OCI-LY7 (cell line): ENCODE measurements at regions not wholly inside any gene's neighbourhood (a gene's known extent, or its start where the extent isn't known, plus 50 kb on each side); places are given as distances from the start of the nearest gene placed in this dataset.

Experiments
- BruUV-seq: library from RNA; stranded (reverse); fragments of 400-500 nt; replicated peaks from 2 replicates; lab custom pipeline; 2021; lab: Mats Ljungman, UMichigan
- CTCF ChIA-PET: fragments of 300-600 bp; sonication (Branson Sonifier 250); formaldehyde crosslinking; loops from one replicate; lab custom pipeline; 2022; ENCODE audit warnings: antibody characterized with exemption; ENCODE audit not compliant: unreplicated experiment; lab: Charles Lee
- POLR2A ChIA-PET: fragments of 300-600 bp; sonication (Branson Sonifier 250); formaldehyde crosslinking; loops from one replicate; lab custom pipeline; 2022; ENCODE audit warnings: antibody characterized with exemption; lab: Charles Lee
- DNase-seq: peaks from one replicate; pipeline ENCODE4 v3.0.0-alpha.2; 2015; ENCODE audit warnings: low spot score
- H2AFZ ChIP-seq: fragments of 200-600 bp; sonication (generic), shearing (Covaris generic); 2 replicates; pipeline ENCODE4 v1.6.1; 2014; ENCODE audit warnings: mild to moderate bottlenecking, antibody characterized with exemption, low read length, moderate library complexity
- H3K27ac ChIP-seq: fragments of 200-600 bp; sonication (generic); 2 replicates; pipeline ENCODE4 v1.5.1; 2014; ENCODE audit warnings: mixed run types, low read depth, mild to moderate bottlenecking, moderate library complexity, low read length, inconsistent platforms; ENCODE audit not compliant: poor library complexity, severe bottlenecking
- H3K36me3 ChIP-seq: fragments of 200-600 bp; sonication (generic); 2 replicates; pipeline ENCODE4 v1.6.1; 2014; ENCODE audit warnings: mild to moderate bottlenecking, antibody characterized with exemption, low read length, moderate library complexity, mixed read lengths; ENCODE audit not compliant: insufficient read depth
- H3K4me1 ChIP-seq: fragments of 200-600 bp; sonication (generic); 2 replicates; pipeline ENCODE4 v1.5.1; 2014; ENCODE audit warnings: mild to moderate bottlenecking, low read length; ENCODE audit not compliant: insufficient read depth, poor library complexity, severe bottlenecking
- H3K4me2 ChIP-seq: fragments of 200-600 bp; sonication (generic); 2 replicates; pipeline ENCODE4 v1.6.1; 2014; ENCODE audit warnings: mild to moderate bottlenecking, low read length
- H3K4me3 ChIP-seq: fragments of 200-600 bp; sonication (generic); 2 replicates; pipeline ENCODE4 v1.5.1; 2014; ENCODE audit warnings: mild to moderate bottlenecking, low read depth, low read length; ENCODE audit not compliant: poor library complexity, severe bottlenecking
- H3K79me2 ChIP-seq: fragments of 200-600 bp; sonication (generic); 2 replicates; pipeline ENCODE4 v1.6.1; 2016; ENCODE audit warnings: low read depth, mild to moderate bottlenecking, low read length, moderate library complexity, mixed read lengths; ENCODE audit not compliant: insufficient read depth
- H3K9me2 ChIP-seq: fragments of 200-600 bp; sonication (generic); 2 replicates; pipeline ENCODE4 v1.6.1; 2016; ENCODE audit warnings: mild to moderate bottlenecking, low read length, mixed read lengths; ENCODE audit not compliant: insufficient read depth
- H3K9me3 ChIP-seq: fragments of 200-600 bp; sonication (generic); 2 replicates; pipeline ENCODE4 v1.6.1; 2014; ENCODE audit warnings: mild to moderate bottlenecking, mixed run types, low read length, mixed read lengths
- H4K20me1 ChIP-seq: fragments of 200-600 bp; sonication (generic); 2 replicates; pipeline ENCODE4 v1.6.1; 2014; ENCODE audit warnings: mild to moderate bottlenecking, antibody characterized with exemption, low read length, moderate library complexity, mixed read lengths; ENCODE audit not compliant: insufficient read depth
- EZH2phosphoT487 ChIP-seq: fragments of 200-600 bp; sonication (generic); IDR thresholded peaks from 2 replicates; pipeline ENCODE4 v1.6.1; 2018; ENCODE audit warnings: low read depth, borderline replicate concordance, mild to moderate bottlenecking, mixed run types, antibody characterized with exemption, low read length, moderate library complexity, mixed read lengths
- intact Hi-C: fragments of 100-400 bp; cut with micrococcal nuclease; formaldehyde crosslinking; loops from one replicate; pipeline ENCODE4 v1.10.0; 2022; ENCODE audit not compliant: unreplicated experiment
- TF ChIP-seq, protein P1 (sequence below): fragments of 200-600 bp; sonication (generic); conservative IDR thresholded peaks from 2 replicates; pipeline ENCODE4 v1.5.1; 2014; ENCODE audit warnings: mild to moderate bottlenecking, antibody characterized with exemption, low read length, moderate library complexity, mixed read lengths

DNA sequence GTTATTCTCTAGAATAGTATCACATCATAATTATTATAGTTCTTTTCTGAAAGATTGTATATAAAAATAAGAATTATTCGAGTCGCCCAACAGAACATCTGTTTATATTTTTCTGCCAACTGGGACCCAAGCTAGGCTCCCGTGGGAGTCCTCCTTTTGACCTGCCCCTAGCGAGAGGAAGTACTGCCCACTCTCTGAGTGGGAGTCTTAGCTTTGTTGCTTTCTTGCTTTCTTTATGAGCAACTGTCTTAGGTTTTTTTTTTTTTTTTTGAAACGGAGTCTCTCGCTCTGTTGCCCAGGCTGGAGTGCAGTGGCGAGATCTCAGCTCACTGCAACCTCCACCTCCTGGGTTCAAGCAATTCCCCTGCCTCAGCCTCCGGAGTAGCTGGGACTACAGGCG, 202.0 kb upstream of the ZNF184 start:
- CTCF ChIA-PET = no interaction called here

DNA sequence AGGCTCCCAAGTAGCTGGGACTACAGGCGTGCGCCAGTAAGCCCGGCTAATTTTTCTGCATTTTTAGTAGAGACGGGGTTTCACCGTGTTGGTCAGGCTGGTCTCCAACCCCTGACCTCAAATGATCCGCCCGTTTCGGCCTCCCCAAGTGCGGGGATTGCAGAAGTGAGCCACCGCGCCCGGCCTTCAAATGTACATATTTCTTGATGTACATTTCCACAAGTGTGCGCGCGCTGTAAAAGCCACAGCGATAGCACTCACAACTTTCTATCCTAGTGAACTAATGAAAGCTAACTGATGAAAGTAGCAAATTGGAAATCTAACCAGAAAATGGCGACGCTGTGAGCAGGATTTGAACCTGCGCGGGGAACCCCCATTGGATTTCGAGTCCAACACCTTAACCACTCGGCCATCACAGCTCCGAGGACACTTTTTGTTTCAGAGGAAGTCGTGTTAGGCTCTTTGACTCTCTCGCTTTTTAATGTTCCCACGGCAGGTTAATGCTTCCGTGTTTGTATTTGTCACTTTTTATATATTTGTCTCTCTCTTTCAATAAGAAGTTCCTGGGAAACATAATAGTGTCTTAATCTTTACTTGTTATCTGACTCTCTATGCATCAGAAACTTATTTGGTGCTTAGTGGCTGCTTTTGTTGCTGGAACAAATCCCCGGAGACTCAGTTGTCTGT, 199.4 kb upstream of the ZNF184 start:
- no peaks in the 10 kb centered on the region for H3K4me1 ChIP-seq
- H3K4me2 ChIP-seq = no peak overlapping the region
- no peaks in the 10 kb centered on the region for H3K9me2 ChIP-seq
- POLR2A ChIA-PET = interaction anchor here (0.6 kb wide), 1 partner anchor 240 kb away, joined by 7 read pairs; the partner anchor contains the start of gene OR2B2
- intact Hi-C loops = no loop called here
- peak overlapping the region; percentile 20; the same call in 1 of the 2 replicates for H2AFZ ChIP-seq
- no TSS peak for BruUV-seq
- H3K36me3 ChIP-seq = no peaks in the 10 kb centered on the region
- no peak overlapping the region for H3K27ac ChIP-seq
- DNase-seq = no peak
- no peaks in the 10 kb centered on the region for H4K20me1 ChIP-seq
- H3K79me2 ChIP-seq = no peaks in the 10 kb centered on the region
- CTCF ChIA-PET = no interaction called here
- TF ChIP-seq, protein P1, sequence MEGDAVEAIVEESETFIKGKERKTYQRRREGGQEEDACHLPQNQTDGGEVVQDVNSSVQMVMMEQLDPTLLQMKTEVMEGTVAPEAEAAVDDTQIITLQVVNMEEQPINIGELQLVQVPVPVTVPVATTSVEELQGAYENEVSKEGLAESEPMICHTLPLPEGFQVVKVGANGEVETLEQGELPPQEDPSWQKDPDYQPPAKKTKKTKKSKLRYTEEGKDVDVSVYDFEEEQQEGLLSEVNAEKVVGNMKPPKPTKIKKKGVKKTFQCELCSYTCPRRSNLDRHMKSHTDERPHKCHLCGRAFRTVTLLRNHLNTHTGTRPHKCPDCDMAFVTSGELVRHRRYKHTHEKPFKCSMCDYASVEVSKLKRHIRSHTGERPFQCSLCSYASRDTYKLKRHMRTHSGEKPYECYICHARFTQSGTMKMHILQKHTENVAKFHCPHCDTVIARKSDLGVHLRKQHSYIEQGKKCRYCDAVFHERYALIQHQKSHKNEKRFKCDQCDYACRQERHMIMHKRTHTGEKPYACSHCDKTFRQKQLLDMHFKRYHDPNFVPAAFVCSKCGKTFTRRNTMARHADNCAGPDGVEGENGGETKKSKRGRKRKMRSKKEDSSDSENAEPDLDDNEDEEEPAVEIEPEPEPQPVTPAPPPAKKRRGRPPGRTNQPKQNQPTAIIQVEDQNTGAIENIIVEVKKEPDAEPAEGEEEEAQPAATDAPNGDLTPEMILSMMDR = no peak
- no peak for TF ChIP-seq EZH2phosphoT487
- H3K9me3 ChIP-seq = no peaks in the 10 kb centered on the region
- H3K4me3 ChIP-seq = no peak overlapping the region

More for the DNA sequence above, 202.0 kb upstream of the ZNF184 start:
- no peak for DNase-seq
- POLR2A ChIA-PET = interaction anchor here (0.5 kb wide), 1 partner anchor 266 kb away, joined by 5 read pairs; no protein-coding TSS in a partner anchor
- Histone ChIP-seq H3K27ac (no peak overlapping the region), H3K79me2 (no peaks in the 10 kb centered on the region), H4K20me1 (no peaks in the 10 kb centered on the region), H3K4me3 (no peak overlapping the region), H3K9me2 (no peaks in the 10 kb centered on the region), H3K4me2 (no peak overlapping the region), H3K4me1 (no peaks in the 10 kb centered on the region), H2AFZ (no peak overlapping the region), H3K9me3 (no peaks in the 10 kb centered on the region), H3K36me3 (no peaks in the 10 kb centered on the region)
- intact Hi-C loops = no loop called here
- TF ChIP-seq, protein P1 = no peak
- no peak for TF ChIP-seq EZH2phosphoT487
- no TSS peak for BruUV-seq

- ChIA-PET CTCF (no interaction called here), POLR2A (no interaction called here)
- Histone ChIP-seq H3K27ac (no peak overlapping the region), H3K4me2 (peak overlapping the region; percentile 48; the same call in 1 of the 2 replicates), H4K20me1 (no peaks in the 10 kb centered on the region), H3K4me3 (no peak overlapping the region), H3K79me2 (no peaks in the 10 kb centered on the region), H3K4me1 (no peaks in the 10 kb centered on the region), H2AFZ (no peak overlapping the region), H3K36me3 (no peaks in the 10 kb centered on the region), H3K9me2 (no peaks in the 10 kb centered on the region), H3K9me3 (no peaks in the 10 kb centered on the region)
- TF ChIP-seq, protein P1 = no peak
- no peak for TF ChIP-seq EZH2phosphoT487
- intact Hi-C loops = no loop called here
- no TSS peak for BruUV-seq
- no peak for DNase-seq
Observed at GRCh38 chr6:27669624-27670301, 196.9 kb upstream of the ZNF184 start.
